Fibroblast of villous mesenchyme (primary cell): ENCODE measurements at regions not wholly inside any gene's neighbourhood (a gene's known extent, or its start where the extent isn't known, plus 50 kb on each side); places are given as distances from the start of the nearest gene placed in this dataset.

Experiments
- DNase-seq: peaks from one replicate; pipeline ENCODE4 v3.0.0-alpha.2; 2010; ENCODE audit warnings: low read depth
- H3K4me3 ChIP-seq: 2 replicates; pipeline ENCODE4 v1.5.1; 2011; ENCODE audit warnings: low read depth, mild to moderate bottlenecking, low read length
- TF ChIP-seq, protein P1 (sequence below): IDR thresholded peaks from 2 replicates; pipeline ENCODE4 v1.5.1; 2012; ENCODE audit warnings: low read depth, mild to moderate bottlenecking, low read length; ENCODE audit not compliant: insufficient read depth

DNA sequence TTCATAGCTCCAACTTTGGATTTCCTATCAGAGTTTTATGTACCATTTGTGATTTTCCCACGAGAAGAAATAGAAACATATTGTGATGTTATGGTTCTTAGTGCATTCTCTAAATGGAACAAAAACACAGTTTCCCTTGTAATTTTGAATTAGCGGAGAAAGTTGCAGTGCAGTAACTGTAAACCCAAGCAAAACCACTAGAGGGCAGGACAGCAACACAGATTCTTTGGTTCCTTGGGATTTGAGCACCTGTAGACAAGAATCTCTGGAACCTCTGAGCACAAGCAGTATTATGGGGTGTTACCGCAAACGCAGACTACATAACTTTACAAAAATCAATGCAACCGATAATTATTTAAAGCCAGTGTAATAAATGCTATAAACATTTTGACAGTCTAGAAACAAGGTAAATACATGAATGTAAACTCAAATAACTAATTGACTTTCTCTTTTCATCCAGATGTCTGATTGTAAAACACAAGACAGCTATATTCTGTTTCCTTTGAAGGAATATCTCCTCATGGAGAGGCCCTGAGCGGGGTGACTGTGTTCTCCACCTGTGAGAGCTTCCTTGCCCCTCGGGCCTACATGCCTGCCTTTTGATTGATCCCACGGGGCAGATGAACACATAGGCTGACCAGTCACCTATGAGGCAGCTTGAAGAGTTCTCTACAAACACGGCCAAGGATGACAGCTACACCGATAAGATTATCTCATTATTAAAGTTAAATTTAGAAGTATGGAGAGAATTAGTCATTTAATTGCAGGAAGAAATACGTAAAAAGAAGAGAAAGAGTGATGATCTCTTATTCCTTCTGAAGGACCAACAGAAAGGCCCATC, 67.5 kb upstream of the COL21A1 start:
- peak; percentile 53 for DNase-seq
- no peak overlapping the region for H3K4me3 ChIP-seq
- TF ChIP-seq, protein P1, sequence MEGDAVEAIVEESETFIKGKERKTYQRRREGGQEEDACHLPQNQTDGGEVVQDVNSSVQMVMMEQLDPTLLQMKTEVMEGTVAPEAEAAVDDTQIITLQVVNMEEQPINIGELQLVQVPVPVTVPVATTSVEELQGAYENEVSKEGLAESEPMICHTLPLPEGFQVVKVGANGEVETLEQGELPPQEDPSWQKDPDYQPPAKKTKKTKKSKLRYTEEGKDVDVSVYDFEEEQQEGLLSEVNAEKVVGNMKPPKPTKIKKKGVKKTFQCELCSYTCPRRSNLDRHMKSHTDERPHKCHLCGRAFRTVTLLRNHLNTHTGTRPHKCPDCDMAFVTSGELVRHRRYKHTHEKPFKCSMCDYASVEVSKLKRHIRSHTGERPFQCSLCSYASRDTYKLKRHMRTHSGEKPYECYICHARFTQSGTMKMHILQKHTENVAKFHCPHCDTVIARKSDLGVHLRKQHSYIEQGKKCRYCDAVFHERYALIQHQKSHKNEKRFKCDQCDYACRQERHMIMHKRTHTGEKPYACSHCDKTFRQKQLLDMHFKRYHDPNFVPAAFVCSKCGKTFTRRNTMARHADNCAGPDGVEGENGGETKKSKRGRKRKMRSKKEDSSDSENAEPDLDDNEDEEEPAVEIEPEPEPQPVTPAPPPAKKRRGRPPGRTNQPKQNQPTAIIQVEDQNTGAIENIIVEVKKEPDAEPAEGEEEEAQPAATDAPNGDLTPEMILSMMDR = peak; percentile 92

DNA sequence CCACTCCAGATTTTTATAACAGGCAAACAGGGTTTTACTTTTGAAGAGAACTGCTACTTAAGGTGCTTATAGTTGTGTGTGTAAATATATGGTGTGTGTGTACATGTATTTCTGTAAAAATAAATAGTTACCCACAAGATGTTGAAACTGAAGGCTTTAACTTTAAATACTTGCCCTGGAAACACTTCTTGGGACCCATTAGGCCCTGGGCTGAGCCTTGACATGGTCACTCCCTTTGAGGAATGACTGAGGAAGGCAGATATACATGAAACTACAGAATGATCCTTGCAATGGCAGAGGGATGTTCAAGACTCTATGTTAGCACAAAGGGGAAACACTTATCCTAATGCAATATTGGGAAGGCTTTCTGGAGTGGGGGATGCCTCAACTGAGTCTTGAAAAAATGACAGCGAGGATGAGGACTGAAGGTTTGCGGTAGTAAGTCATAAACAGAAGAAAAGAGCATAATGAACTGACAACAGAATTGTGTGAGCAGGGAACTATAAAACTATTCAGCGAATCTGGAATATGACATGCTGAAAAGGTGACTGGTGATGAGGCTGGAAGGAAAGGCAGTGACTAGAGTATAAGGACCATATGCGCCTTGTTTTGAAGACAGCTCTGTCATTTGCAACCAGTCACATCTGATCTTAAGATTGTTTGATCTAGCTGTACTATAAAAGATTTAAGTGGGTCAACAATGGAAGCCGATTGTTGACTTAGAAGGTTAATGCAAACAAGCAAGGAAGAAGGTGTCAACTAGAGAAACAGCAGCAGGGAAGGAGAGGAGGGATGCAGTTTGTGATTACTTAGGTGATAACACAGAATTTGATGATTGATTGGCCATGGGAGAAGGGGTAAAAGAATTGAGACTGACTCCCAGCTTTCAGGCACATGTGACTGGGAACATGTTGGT, 64.4 kb upstream of the COL21A1 start:
- no peak overlapping the region for H3K4me3 ChIP-seq
- TF ChIP-seq, protein P1 = no peak
- DNase-seq = no peak

DNA sequence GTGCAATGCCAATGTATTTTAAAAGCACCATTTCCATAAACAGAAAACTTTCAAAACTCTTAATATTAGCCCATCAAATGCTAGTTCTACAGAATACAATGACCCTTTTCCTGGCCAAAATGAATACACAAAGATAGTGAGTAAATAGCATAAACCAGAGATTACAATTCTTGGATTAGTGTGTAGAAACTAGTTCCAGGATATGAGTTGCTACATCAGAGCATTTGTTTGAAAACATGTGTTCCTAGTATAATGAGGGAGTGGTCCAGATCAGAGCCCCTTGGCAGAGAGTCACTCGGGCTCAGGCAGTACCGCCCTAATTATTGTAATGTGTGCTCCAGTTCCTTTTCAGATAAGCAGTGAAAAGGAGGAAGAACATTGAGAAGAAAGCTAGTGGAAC, 63.7 kb upstream of the COL21A1 start:
- no peak overlapping the region for H3K4me3 ChIP-seq
- TF ChIP-seq, protein P1 = no peak
- DNase-seq = no peak

DNA sequence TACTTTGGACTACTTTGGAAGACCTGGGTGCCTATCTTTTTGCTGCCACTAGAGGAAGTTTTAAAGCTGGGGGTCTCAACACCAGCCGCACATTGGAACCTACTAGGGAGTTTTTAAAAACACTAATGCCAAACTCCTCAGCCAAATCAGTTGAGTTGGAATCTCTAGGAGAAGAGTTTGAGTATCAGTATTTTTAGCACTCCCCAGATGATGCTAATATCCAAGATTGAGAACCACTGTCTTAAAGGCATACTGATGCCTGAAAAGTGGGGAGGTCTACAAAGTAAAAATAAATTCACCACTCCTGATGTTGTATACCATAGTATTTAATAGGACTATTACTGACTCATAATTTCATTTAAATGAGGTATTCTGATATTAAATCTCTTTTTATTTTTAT, 62.9 kb upstream of the COL21A1 start:
- TF ChIP-seq, protein P1 = no peak
- DNase-seq = no peak
- H3K4me3 ChIP-seq = no peak overlapping the region

DNA sequence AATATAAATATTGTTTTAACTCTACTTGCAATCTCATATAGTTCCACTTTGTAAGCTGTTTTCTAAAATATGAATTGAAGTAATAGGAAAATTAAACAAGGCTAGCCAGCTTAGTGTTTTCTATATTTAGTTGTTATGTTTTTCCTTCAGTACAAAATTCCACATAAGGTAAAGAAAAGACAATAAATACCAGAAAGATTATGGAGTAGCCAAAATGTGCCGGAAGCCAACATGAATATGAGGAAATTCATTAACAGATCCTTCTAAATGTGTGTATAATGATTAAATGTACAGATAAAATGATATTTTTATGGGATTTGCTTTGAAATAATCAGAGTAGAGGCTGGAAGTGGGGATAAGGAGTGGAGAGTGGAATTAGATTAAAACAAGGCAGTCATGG, 52.5 kb upstream of the COL21A1 start:
- DNase-seq = no peak
- TF ChIP-seq, protein P1 = no peak
- no peak overlapping the region for H3K4me3 ChIP-seq

DNA sequence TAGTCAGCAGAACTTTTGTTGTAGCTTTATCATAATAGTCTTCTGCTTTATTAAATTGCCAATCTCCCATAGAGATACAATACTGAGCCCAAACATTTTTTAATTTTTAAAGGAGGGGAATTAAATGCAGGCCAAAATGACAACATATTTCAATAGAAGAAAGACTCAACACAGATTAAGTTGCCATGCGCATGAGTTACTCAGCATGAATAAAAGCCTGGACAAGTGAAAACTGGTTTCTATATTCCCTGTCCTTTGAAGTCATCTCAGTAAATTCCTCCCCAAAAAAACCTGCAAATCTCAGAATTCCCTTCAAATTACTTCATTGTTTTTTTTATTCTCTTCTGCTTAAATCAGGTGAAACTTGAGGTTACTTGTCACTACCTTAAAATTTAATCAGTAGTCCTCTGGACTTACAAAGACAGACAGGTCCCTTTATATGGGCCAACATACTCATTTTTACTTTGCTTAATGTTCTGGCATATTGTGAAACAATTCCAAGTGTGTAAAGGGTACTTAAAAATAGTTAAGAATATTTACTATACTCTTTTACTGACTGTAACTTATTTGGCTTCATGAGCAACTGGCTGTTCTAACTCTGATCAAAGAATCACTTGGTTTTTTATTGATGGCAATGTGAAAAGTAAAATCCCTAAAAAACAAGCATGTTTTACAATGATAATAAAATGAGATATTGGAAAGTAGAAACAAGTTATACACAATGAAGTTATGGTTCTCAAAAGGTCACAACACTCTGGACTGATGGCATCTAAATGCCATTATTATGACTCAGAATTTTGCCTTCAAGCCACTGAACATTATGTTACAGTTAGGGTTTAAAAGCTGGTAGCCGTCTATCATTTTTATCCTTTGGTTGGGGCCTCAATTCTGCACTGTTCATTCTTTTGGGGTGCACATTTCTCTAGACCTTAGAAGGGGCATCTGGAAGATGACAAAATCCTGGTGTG, 49.9 kb upstream of the COL21A1 start:
- DNase-seq = no peak
- H3K4me3 ChIP-seq = no peak overlapping the region
- TF ChIP-seq, protein P1 = no peak
